ENCODE measurements at regions not wholly inside any gene's neighbourhood (a gene's known extent, or its start where the extent isn't known, plus 50 kb on each side); places are given as distances from the start of the nearest gene placed in this dataset.

- no peak for TF ChIP-seq CTCF (conservative IDR thresholded peaks at IDR 0.05; ENCODE audit: low read depth, low read length)
- no peak for DNase-seq (ENCODE audit: low read depth)
- H3K4me3 ChIP-seq (ENCODE audit: low read depth, low read length), result no peak overlapping the region
These were observed 192.2 kb downstream of the BCOR start for GRCh38 chrX:39905538-39905891.

GRCh38 chrX:39905946-39906345 lies 191.8 kb downstream of the BCOR start:
- DNase-seq (ENCODE audit: low read depth), result no peak
- no peak overlapping the region for H3K4me3 ChIP-seq (ENCODE audit: low read depth, low read length)
- no peak for TF ChIP-seq CTCF (conservative IDR thresholded peaks at IDR 0.05; ENCODE audit: low read depth, low read length)

- DNase-seq (ENCODE audit: low read depth), result peak; percentile 82
- no peak for TF ChIP-seq CTCF (conservative IDR thresholded peaks at IDR 0.05; ENCODE audit: low read depth, low read length)
- no peak overlapping the region for H3K4me3 ChIP-seq (ENCODE audit: low read depth, low read length)
These were observed 189.6 kb downstream of the BCOR start for GRCh38 chrX:39907964-39908661.

- H3K4me3 ChIP-seq (ENCODE audit: low read depth, low read length), result no peak overlapping the region
- no peak for TF ChIP-seq CTCF (conservative IDR thresholded peaks at IDR 0.05; ENCODE audit: low read depth, low read length)
These were observed 187.8 kb downstream of the BCOR start for GRCh38 chrX:39909996-39910395.

GRCh38 chrX:39910651-39911050 lies 187.1 kb downstream of the BCOR start:
- DNase-seq (ENCODE audit: low read depth), result no peak
- no peak for TF ChIP-seq CTCF (conservative IDR thresholded peaks at IDR 0.05; ENCODE audit: low read depth, low read length)
- H3K4me3 ChIP-seq (ENCODE audit: low read depth, low read length), result no peak overlapping the region

More at GRCh38 chrX:39909996-39910395, 187.8 kb downstream of the BCOR start:
- no peak for DNase-seq (ENCODE audit: low read depth)

- H3K4me3 ChIP-seq (ENCODE audit: low read depth, low read length), result no peak overlapping the region
- DNase-seq (ENCODE audit: low read depth), result no peak
- no peak for TF ChIP-seq CTCF (conservative IDR thresholded peaks at IDR 0.05; ENCODE audit: low read depth, low read length)
These were observed 186.4 kb downstream of the BCOR start for GRCh38 chrX:39911278-39911897.

- no peak for DNase-seq (ENCODE audit: low read depth)
- H3K4me3 ChIP-seq (ENCODE audit: low read depth, low read length), result no peak overlapping the region
- TF ChIP-seq CTCF (conservative IDR thresholded peaks at IDR 0.05; ENCODE audit: low read depth, low read length), result no peak
These were observed 185.6 kb downstream of the BCOR start for GRCh38 chrX:39912126-39912525.

Data from choroid plexus epithelial cell (primary cell).